ENCODE measurements at regions not wholly inside any gene's neighbourhood (a gene's known extent, or its start where the extent isn't known, plus 50 kb on each side); places are given as distances from the start of the nearest gene placed in this dataset. TPM values are rescaled to one million over a fixed set of nuclear protein-coding genes. Genes with fewer than 3 reads are reported as not detected.

DNA sequence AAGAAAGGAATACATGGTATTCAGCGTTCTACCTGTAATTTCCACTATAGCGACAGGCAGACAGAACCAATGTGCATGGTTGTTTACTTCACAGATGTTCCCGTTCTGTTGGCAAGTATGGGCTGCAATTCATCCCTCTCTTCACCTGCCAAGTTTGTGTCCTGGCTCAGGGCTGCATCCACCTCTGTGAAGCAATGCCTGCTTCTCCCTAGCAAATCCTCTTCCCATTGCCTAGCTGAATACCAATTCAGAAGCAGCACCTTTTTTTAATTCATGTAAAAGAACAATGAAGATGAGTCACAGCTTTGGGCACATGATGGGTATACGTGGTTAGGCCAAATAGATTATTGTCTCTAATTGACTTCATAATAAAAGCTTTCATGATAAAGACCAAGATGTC lies 54.7 kb upstream of the LRATD1 start:
- Histone ChIP-seq H3K9me3 (replicated peaks; ENCODE audit: control insufficient read depth, insufficient read depth, low read length) (no peaks in the 10 kb centered on the region), H3K27me3 (replicated peaks in 1 of 2; ENCODE audit: control insufficient read depth in 2 of 2, insufficient read depth in 2 of 2, low read length in 1 of 2) (no peaks in the 10 kb centered on the region), H4K20me1 (ENCODE audit: control insufficient read depth, insufficient read depth) (no peaks in the 10 kb centered on the region), H3K36me3 (ENCODE audit: control insufficient read depth in 2 of 2, insufficient read depth in 2 of 2, low read length in 1 of 2) (no peaks in the 10 kb centered on the region), H2AFZ (ENCODE audit: control insufficient read depth, low read depth, low read length) (no peak overlapping the region), H3K4me2 (ENCODE audit: control insufficient read depth, insufficient read depth) (no peak overlapping the region), H3K79me2 (ENCODE audit: control insufficient read depth, insufficient read depth, low read length) (no peaks in the 10 kb centered on the region), H3K4me1 (ENCODE audit: control insufficient read depth, insufficient read depth, low read length) (no peaks in the 10 kb centered on the region), H3K4me3 (no peak overlapping the region), H3K9ac (ENCODE audit: control insufficient read depth, insufficient read depth, low read length) (no peak overlapping the region), H3K27ac (ENCODE audit: control insufficient read depth, insufficient read depth) (no peak overlapping the region)
- DNase-seq (ENCODE audit: low read depth, low spot score) (no peak), ATAC-seq (no peak), FAIRE-seq (no peak)
- in situ Hi-C loops (cut with MboI), result no loop called here
- SMC1A ChIA-PET (ENCODE audit: uncharacterized antibody, unreplicated experiment), result no interaction called here
- CTCF ChIA-PET, result no interaction called here
- POLR2A ChIA-PET, result no interaction called here
- intact Hi-C loops (cut with micrococcal nuclease; ENCODE audit: unreplicated experiment), result no loop called here
- 36% methylated on average over 4 of the region's 4 CpGs for WGBS (ENCODE audit: insufficient coverage, insufficient replicate concordance, low lambda C conversion rate, missing lambda C conversion rate)
- TF ChIP-seq SUPT20H (IDR thresholded peaks at IDR 0.05; ENCODE audit: borderline replicate concordance, control insufficient read depth, low read depth, low read length) (no peak), EP300 (IDR thresholded peaks at IDR 0.05; ENCODE audit: borderline replicate concordance in 1 of 2, control insufficient read depth in 1 of 2, low read depth in 2 of 2, low read length in 2 of 2) (no peak), NFIC (IDR thresholded peaks at IDR 0.05; ENCODE audit: low read depth, low read length) (no peak), NR2F1 (conservative IDR thresholded peaks at IDR 0.05) (no peak), YY1 (IDR thresholded peaks at IDR 0.05; ENCODE audit: low read depth, low read length) (no peak)
- no TSS peak for BruUV-seq (replicated peaks)
- RAD21 ChIA-PET (ENCODE audit: unreplicated experiment), result no interaction called here

Small RNAs in the stretch of these regions (small RNA-seq; reads per million reads assigned to genes)
- gene RF00017, result not detected
- not detected for gene RNU6-1288P
